Activated CD4-positive, alpha-beta T cell treated with anti-CD3 and anti-CD28 coated beads for 24 hours (primary cell): ENCODE measurements at regions not wholly inside any gene's neighbourhood (a gene's known extent, or its start where the extent isn't known, plus 50 kb on each side); places are given as distances from the start of the nearest gene placed in this dataset.
"Not testable (repeated sequence)": the region's sequence is repeated elsewhere in the genome, so short reads cannot be mapped to it uniquely, and the experiment has no call there.

ENCODE experiments used
- DNase-seq, 2 donors: peaks; one replicate each; pipeline ENCODE4 v3.0.0-alpha.2; 2020; ENCODE audit warnings: low read depth in 2 of 2

DNA sequence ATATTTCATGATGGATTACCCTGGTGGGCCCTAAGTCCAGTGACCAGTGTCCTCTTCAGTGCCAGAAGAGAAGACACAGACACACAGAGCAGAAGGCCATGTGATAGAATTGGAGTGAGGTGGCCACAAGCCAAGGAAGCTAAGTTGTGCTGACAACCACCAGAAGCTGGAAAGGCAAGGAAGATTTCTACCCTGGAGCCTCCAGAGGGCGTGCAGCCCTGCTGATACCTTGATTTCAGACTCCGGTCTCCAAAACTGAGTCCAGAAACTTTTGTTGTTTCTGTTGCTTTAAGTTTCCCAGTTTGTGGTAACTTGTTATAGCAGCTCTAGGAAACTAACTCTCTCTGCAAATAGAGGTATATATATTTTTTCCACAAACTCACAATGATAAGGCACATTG, 396.6 kb upstream of the ASIC2 start:
- DNase-seq = no peak

DNA sequence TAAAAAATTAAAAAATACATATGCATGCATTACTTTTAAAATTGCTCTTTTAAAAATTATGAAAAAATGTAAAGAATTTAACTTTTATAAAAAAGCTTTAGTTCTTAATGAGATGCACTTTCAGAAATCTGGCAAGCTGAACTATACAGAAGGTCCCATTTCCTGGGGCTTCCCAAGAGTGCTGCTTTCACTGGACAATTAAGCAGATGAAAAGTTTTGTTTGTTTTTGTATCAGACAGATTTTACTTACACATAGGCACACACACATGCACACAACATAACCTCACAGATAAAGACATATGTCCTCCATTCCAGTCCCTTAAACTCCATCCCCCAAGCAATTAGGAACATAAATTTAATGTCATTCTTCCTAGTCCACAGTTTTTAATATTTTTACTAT, 402.3 kb upstream of the ASIC2 start:
- no peak for DNase-seq

DNA sequence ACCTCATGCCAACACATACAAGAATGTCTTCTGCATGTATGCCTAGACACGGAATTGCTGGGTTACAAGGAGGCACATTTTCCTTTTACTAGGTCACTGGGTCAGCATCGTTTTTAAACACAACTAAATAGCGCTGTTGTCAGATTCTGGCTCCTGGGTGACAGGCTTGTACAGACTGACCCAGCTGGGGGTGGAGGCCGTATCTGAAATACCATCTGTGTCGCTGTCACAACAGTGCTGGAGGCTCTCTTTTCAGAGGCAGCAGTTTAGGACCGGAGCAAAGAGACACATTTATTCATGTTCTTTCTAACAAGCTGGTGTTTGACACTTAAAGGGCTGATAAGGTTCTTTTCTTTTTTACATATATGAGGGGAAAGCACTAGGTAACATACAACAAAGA, 403.0 kb upstream of the ASIC2 start:
- DNase-seq = no peak

DNA sequence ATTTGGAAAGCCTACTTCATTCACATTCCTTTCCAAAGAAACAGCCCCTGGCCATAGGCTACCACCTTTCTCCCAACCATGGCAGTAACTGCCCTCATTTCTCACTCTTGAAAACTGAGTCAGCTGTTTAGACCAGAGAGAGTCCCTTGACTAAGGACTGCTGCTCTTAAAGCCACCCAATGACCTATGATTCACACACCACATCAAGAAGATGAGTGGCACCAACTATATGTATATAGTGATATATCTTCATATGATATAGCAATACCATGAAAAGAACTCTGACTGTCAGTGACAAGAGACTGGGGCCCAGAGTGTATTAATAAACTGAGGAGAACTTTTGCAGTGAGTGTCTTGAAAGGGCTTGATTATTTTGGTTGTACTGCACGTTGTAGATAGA, 404.5 kb upstream of the ASIC2 start:
- no peak for DNase-seq

DNA sequence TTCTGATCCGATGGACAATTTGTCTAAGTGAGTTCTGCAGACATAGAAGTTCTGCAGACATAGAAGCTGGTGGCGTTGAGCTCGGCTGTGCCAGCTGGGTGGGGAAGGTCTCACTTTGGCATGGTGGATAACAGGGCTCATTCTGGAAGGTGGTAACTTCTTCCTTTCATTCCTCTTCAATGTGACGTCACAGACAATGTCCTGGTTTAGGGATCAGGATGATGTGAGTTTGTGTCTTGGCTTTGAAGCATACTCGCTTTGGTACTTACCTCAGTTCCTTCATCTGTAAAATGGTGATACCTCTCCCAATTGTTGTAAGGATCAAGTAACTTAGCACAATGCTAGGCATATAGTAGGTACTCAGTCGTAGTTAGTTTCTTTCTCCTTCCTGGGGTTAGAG, 408.8 kb upstream of the ASIC2 start:
- no peak for DNase-seq

DNA sequence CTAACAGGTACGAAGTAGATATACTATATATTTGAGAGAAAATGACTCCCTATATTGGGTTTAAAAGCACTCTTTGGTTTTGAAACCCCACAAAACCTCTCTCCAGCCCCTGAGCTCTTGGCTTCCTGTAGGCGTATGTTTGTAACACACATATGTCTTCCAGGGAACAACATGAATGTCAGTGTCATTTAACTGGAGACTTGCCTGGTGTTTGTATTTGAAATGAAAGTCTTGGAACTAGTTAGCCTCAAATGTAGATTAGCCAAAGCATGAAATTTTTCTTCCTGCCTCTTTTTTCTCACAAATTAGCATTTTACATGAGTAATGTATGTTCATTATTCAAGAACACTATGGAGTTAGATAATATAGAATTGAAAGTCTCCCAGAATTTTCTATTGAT, 411.8 kb upstream of the ASIC2 start:
- no peak for DNase-seq

DNA sequence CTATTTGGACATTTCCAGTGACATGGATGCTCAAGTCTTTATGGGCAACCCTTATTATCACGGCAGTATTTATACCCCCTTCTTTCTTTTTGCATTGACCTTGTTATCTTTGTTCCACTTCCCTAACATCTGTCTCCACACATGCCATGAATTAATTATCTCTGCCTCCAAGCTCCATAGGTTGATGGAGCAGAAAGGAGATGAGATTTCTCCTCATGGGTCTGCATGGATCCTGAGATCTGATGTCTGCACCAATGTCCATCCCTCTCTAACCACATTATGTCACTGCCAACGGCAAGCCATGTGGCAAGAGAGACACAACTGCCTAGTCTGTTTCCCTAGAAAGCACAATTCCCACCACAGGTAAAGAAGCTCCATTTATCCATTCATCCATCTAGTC, 416.8 kb upstream of the ASIC2 start:
- DNase-seq = no peak

DNA sequence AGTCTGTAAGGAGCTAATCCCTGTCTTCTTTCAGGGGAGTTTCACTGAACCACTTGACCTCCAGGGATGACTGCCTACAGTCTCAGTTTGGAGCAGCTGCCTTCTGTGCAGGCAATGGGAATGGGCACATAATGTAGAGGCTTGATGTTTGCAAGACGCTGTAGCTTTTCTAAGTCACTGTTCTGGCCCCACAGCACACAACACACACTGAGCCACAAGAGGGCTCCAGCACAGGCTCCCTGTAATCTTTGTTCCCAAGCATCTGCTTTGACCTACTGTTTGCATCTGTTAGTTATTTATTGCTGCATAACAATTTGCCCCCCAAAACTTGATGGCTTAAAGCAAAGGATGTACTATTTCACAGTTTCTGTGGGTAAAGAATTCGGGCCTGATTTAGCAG, 419.0 kb upstream of the ASIC2 start:
- DNase-seq = no peak

DNA sequence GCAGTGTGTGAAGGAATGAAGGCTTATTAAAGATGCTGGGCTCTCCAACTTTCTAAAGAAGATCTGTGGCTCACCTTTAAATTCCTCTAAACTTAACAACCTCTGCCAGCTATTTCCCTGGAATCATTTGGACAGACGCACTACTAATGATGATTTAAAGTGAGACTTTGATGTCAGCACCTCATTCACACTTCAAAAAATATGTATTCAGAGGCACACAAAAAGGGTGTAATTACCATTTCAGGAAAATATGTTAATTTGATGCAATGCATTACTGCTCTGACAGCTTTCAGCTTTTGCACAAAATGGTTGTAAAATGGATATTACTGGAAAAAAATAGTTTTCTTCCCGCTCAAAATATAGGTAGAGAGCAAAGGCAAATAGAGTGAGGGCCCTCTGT, 423.9 kb upstream of the ASIC2 start:
- DNase-seq = no peak

DNA sequence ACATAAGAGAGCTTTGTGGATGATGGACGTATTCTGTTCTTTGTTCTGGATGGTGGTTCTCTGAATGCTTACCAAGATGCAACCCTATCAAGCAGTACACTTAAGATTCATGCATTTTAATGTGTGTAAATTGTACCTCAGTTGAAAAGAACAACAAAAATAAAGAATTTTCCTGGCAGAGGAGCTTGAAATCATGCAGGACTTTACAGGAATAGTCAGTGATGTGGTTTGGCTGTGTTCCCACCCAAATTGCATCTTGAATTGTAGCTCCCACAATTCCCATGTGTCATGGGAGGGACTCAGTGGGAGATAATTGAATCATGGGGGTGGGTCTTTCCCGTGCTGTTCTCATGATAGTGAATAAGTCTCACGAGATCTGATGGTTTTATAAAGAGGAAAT, 430.6 kb upstream of the ASIC2 start:
- not testable (repeated sequence) for DNase-seq

DNA sequence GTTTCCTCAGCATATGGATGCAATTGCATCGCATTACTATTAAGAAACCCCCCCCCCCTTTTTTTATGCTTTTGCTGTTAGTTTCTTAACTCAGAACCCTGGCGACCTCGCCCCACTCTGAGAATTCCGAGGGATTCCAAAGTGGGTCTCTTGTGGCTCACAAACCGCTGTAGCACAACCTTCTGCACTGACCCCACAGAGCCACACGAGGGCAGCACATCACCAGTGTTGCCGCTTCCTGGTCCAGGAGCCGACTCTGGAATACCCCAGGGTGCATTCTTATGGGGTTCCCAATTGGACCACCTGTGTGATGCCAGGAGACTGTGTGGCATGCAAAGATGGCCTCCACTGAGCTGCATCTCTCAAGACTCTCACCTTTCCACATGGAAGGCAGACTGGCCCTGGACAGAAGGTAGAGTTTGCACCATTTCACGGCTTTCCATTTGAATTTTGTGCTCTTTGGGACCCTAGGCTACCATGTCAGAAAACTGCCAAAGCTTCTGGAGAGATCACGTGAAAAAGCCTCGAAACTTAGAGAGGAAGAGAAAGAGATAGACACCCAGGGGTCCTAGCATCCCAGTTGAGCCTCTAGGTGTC, 432.7 kb upstream of the ASIC2 start:
- DNase-seq = peak in 1 of 2 donors; percentile 8

DNA sequence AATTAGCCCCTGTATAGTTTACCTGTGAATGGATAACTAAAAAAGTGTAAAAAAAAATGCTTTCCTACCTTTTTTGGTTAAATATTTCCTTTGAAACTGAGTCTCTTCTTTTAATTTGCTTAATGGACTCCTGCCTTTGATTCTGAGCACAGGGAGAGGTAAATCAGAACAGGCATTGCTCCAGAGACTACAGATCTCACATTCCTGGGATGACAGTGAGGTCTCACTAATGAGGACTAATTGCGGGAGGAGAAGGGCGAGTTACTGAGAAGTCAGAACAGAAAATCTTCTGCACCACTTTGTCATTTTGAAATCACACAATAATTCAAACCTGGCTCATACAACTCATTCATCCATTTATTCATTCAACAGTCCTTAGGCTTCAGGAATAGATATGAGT, 437.0 kb upstream of the ASIC2 start:
- no peak for DNase-seq

DNA sequence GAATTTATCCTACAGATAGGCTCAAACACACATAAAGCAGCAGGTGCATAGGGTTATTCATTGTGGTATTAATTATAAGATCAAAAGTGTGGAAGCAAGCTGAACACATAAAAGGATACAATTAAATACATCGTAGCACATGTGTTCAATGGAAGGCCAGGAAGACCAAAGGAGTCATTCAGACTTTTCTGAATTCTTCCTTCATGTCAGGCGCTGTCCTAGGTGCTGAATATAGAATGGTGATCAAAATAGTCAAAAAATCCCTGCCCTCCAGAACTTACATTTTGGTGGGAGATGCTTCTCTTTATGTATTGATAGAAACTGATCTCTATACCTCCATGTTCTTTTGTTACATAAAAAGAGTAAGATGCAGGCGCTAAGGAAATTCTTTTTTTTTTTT, 439.0 kb upstream of the ASIC2 start:
- no peak for DNase-seq

DNA sequence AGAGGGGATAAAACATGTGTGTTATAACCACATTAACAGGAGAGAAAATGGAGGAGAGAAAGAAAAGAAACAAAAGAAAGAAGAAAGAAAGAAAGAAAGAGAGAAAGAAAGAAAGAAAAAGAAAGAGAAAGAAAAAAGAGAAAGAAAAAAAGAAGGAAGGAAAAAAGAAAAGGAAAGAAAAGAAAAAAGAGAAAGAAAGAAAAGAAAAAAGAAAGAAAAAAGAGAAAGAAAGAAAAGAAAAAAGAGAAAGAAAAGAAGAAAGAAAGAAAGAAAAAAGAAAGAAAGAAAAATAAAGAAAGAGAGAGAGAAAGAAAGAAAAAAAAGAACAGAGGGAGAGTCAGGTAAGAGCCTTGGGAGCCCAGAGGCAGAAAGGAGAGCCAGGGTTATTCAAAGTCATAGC, 446.6 kb upstream of the ASIC2 start:
- DNase-seq = no peak

DNA sequence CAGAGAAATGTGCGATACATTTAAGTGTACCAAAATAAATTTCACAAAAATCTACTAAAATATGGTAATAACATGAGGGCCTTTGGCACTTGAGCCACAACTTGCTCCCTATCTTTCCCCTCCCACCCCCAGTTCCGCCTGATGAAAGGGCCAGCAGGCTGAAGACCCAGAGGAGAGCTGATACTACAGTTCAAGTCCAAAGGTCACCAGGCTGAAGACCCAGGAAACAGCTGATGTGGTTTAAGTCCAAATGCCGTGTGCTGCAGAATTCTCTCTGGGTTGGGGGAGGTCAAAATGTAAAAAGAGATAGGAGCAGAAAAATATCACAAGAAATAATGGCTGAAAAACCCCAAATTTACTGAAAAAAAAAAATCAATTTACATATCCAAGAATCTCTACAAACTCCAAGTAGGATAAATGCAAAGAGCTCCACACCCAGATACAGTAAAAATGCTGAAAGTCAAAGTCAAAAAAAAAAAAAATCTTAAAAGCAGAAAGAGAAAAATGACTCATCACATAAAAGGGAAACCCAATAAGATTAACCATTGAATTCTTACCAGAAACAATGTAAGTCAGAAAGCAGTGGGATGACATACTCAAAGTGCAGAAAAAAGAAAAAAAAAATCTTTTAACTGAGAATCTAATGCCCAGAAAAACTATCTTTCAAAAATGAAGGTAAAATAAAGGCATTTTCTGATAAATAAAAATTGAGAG, 452.1 kb upstream of the ASIC2 start:
- no peak for DNase-seq

DNA sequence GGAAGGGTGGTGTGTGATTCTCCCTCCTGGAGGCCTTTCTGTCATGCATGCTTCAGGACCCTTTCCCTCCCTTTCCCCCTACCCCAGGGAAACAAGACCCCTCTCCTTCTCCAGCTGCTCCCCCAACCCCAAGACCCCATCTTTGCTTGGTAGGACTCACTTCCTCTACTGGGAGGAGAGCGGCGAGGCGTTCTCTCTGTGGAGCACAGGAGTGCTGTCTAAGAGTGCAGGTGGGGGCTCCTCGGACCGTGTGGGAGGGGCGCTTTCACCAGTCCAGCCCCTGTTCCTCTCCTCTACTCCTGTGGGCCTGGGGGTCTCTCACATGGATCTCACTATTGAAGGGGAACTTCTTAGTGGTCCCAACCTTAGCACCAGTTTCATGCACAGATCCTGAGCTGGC, 456.1 kb upstream of the ASIC2 start:
- no peak for DNase-seq

DNA sequence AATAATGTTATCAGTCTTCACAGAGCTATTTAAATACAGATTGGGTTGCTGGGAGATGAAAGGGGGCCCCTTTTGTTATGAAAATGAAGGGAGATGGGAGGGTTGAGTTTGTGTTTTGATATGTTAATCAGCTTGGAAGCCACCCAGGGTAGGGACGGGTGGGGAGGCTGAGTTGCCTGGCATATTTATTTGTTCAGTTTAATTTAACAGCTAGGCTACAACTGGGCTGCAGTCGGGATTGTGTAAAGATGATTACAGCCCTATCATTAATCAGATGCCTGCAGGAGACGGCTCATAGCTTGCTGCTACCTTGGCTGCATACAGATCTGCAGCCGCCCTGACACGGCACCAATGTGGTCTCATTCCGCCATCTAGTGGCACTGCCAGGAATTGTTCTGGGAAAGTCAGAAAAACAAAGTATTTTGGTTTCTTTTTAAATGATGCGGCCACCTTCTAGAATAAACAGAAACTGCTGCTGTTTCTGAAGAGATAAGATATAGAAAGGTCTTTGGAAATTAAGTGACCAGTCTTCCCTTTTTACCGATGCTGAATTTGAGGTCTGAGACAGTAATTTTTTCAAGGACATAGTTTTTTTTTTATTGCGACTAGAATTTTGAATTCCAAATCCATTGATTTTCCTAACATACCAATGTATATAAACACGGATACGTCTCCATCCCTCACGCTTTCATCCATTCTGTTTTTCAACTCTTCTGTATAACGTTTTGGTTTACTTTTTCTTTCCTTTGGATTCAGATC, 458.0 kb upstream of the ASIC2 start:
- DNase-seq = peak; percentile 37 to 55

DNA sequence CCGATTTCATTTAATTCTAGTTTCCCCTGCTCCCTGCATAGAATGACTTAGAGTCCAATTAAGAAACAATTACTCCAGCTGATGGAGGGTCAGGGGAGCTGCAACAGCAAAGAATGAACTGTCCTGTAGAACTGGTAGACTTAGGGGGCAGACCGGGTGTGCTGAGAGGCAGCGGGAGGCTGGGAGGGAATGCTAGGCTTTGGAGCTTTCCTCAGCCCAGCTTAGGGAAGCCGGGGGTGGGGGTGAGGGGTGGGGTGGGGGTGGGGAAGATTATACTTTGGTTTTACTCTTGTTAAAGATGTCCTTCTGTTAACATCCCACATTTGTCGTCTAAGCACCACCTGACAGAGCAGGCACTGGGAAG, 458.6 kb upstream of the ASIC2 start:
- no peak for DNase-seq

DNA sequence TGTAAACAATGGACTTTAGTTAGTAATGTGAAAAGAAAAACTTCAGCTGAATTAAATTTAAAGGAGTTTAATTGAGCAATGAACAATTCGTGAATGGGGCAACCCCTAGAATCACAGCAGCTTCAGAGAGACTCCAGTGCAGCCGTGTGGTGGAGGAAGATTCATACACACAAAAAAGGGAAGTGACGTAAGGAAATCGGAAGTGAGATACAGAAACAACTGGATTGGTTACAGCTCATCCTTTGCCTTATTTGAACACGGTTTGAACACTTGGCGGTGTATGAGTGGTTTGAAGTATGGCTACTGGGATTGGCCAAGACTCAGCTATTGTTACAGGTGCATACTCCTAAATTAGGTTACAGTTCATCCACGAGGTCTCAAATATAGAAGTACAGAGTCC, 460.4 kb upstream of the ASIC2 start:
- DNase-seq = no peak

DNA sequence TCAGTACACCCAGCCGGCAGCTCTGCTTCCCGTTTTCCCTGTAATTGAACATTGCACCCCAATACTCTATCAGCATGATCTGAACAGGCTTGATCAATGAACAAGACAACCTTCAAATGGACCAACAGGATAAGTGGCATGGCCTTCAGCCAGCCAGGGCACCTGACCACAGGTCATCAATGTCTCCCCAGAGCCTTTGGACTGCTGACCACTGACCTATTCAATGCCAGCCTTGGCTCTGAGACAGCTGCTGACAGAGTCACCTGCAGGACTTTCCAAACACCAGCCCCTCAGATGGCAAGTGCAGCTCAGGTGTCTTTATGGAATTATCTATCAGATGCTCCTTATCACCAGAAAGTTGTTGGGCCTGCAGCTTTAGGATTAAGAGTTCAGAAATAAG, 462.9 kb upstream of the ASIC2 start:
- no peak for DNase-seq

DNA sequence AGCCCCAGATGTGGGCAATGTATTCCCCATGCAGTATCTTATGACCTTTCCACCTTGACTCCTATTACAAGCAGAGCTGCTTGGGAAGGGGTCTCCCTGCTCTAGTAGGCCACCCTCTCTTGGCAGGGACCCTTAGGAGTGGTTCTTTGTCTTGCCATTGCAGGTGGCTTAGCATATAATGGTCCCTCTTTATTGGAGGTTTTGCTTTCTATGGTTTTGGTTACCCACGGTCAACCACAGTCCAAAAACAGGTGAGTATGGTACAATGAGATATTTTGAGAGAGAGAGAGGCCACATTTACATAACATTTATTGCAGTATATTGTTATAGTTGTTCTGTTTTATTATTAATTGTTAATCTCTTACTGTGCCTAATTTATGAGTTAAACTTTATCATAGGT, 472.8 kb upstream of the ASIC2 start:
- no peak for DNase-seq

DNA sequence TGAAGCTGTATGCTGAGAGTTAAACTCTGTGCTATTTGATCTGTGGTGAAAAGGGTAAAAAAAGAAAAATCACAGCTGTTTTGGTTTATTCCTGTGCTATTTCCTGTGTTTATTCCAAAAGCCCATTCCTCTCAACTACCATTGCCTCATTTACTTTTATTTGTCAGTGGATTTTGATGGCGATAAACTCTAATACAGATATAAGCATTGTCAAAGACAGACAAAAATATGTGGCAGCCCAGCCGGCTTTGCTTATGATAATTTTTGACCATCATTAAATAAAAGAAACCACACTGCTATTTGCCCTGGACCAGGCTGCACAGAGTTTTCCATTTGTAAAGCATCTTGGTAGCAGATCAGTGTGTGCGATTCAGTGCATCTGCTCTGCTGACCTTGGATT, 473.6 kb upstream of the ASIC2 start:
- DNase-seq = no peak

DNA sequence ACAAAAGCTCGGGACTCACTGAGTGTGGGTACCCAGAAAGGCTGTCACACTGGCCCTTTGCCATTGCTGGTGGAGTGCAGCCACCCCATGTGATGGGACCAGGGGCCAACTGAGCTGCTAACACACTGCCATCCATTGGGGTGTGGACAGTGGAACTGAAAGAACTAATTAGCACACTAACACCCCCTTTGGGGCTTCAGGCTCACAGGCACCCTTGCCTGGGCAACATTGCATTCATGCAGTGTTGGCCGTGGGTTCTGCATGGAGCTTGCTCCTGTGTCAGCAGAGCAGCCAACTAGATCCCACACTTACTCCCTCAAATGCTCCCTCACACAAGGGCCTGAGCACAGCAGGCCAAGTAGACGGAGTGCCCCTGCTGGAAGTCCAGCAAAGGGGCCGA, 476.0 kb upstream of the ASIC2 start:
- no peak for DNase-seq
